Mammary epithelial cell (primary cell): ENCODE measurements at regions not wholly inside any gene's neighbourhood (a gene's known extent, or its start where the extent isn't known, plus 50 kb on each side); places are given as distances from the start of the nearest gene placed in this dataset.

ENCODE experiments used
- EZH2 ChIP-seq: IDR thresholded peaks from 2 replicates; pipeline ENCODE4 v1.6.1; 2012; ENCODE audit warnings: low read length, inconsistent platforms, borderline replicate concordance
- TF ChIP-seq, protein P1 (sequence below), 2 donors: IDR thresholded peaks in 1 of 2; conservative IDR thresholded peaks in 1 of 2; 2 replicates each; pipeline ENCODE4 v1.5.1; 2011 to 2012; ENCODE audit warnings: inconsistent platforms in 2 of 2, low read length in 2 of 2, mild to moderate bottlenecking in 2 of 2, control low read depth in 1 of 2, low read depth in 1 of 2; ENCODE audit not compliant: insufficient read depth in 1 of 2; ENCODE audit errors: extremely low read depth in 1 of 2

DNA sequence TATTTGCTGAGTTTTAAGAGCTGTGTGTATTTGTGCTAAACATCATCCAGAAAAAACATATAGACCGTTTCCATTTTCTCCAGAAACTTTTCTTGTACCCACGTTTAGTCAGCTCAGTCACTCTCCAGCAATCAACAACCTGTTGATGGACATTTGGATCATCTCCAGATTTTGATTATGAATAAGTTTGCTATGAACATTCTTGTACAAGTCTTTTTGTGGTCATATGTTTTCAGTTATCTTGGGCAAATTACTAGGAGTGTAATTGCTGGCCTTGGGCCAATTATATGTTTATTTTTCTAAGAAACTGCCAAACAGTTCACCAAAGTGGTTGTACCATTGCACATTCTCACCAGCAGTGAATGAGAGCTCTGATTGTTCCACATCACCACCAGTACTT lies 221.8 kb downstream of the CENPF start:
- TF ChIP-seq, protein P1, sequence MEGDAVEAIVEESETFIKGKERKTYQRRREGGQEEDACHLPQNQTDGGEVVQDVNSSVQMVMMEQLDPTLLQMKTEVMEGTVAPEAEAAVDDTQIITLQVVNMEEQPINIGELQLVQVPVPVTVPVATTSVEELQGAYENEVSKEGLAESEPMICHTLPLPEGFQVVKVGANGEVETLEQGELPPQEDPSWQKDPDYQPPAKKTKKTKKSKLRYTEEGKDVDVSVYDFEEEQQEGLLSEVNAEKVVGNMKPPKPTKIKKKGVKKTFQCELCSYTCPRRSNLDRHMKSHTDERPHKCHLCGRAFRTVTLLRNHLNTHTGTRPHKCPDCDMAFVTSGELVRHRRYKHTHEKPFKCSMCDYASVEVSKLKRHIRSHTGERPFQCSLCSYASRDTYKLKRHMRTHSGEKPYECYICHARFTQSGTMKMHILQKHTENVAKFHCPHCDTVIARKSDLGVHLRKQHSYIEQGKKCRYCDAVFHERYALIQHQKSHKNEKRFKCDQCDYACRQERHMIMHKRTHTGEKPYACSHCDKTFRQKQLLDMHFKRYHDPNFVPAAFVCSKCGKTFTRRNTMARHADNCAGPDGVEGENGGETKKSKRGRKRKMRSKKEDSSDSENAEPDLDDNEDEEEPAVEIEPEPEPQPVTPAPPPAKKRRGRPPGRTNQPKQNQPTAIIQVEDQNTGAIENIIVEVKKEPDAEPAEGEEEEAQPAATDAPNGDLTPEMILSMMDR (conservative IDR thresholded peaks at IDR 0.05 in 1 of 2, IDR thresholded peaks at IDR 0.05 in 1 of 2; ENCODE audit: extremely low read depth in 1 of 2, insufficient read depth in 1 of 2, low read depth in 1 of 2, low read length in 2 of 2) = no peak
- no peak for TF ChIP-seq EZH2
